H1 (cell line): ENCODE measurements at regions not wholly inside any gene's neighbourhood (a gene's known extent, or its start where the extent isn't known, plus 50 kb on each side); places are given as distances from the start of the nearest gene placed in this dataset.

ENCODE experiments used
- CTCF ChIA-PET: fragments of 300-600 bp; sonication (Branson Sonifier 250); formaldehyde crosslinking; loops from one replicate; lab custom pipeline; 2021; ENCODE audit not compliant: partially characterized antibody; lab: Charles Lee
- POLR2A ChIA-PET: fragments of 300-600 bp; sonication (Branson Sonifier 250); formaldehyde crosslinking; loops from one replicate; lab custom pipeline; 2021; ENCODE audit warnings: inconsistent platforms; ENCODE audit not compliant: partially characterized antibody; lab: Charles Lee
- DNase-seq, 2 experiments: peaks; one replicate each; pipeline versions ENCODE4 v3.0.0 to v3.0.0-alpha.2; 2010 to 2022; ENCODE audit warnings: low spot score in 2 of 2, low read depth in 1 of 2, mixed read lengths in 1 of 2
- FAIRE-seq: peaks from 2 replicates; lab custom pipeline; 2011; peaks lifted over from hg19 to GRCh38; lab: Jason Lieb, UNC
- H2AFZ ChIP-seq: 2 replicates; pipeline ENCODE4 v1.8.1; 2012; ENCODE audit warnings: low read length, inconsistent platforms
- H2AK5ac ChIP-seq: 2 replicates; pipeline ENCODE4 v1.6.1; 2013; ENCODE audit warnings: low read depth, low read length
- H2BK120ac ChIP-seq: replicated peaks from 2 replicates; pipeline ENCODE3; 2013; ENCODE audit warnings: low read depth, low read length, inconsistent platforms
- H2BK12ac ChIP-seq: 2 replicates; pipeline ENCODE4 v1.6.1; 2013; ENCODE audit warnings: low read depth, low read length
- H2BK15ac ChIP-seq: 2 replicates; pipeline ENCODE4 v1.6.1; 2013; ENCODE audit warnings: low read length
- H2BK20ac ChIP-seq: 2 replicates; pipeline ENCODE4 v1.6.1; 2013; ENCODE audit warnings: low read length
- H2BK5ac ChIP-seq: 2 replicates; pipeline ENCODE4 v1.6.1; 2013; ENCODE audit warnings: low read depth, low read length
- H3K14ac ChIP-seq: 2 replicates; pipeline ENCODE4 v1.6.1; 2013; ENCODE audit warnings: inconsistent platforms; ENCODE audit not compliant: insufficient read length
- H3K18ac ChIP-seq: 2 replicates; pipeline ENCODE4 v1.6.1; 2013; ENCODE audit warnings: low read length; ENCODE audit errors: extremely low read depth
- H3K23ac ChIP-seq: 2 replicates; pipeline ENCODE4 v1.6.1; 2013; ENCODE audit warnings: inconsistent platforms; ENCODE audit not compliant: insufficient read length
- H3K23me2 ChIP-seq: 2 replicates; pipeline ENCODE4 v1.6.1; 2013; ENCODE audit warnings: low read depth, low read length
- H3K27ac ChIP-seq: 2 replicates; pipeline ENCODE4 v1.6.1; 2011; ENCODE audit warnings: low read depth, low read length, inconsistent platforms
- H3K27me3 ChIP-seq, 4 experiments: replicated peaks in 1 of 4; 1 replicate in 1 of 4; 2 replicates in 3 of 4; pipeline versions ENCODE4 v1.6.1 to v1.8.1; 2011 to 2013; ENCODE audit warnings: low read length in 3 of 4, mild to moderate bottlenecking in 3 of 4, inconsistent platforms in 2 of 4, mixed read lengths in 2 of 4, moderate library complexity in 1 of 4; ENCODE audit not compliant: control insufficient read depth in 3 of 4, insufficient read depth in 3 of 4; ENCODE audit errors: extremely low read depth in 1 of 4
- H3K36me3 ChIP-seq, 4 experiments: 2 replicates each; pipeline versions ENCODE4 v1.6.1 to v1.8.1; 2011 to 2013; ENCODE audit warnings: mild to moderate bottlenecking in 4 of 4, low read length in 3 of 4, moderate library complexity in 2 of 4, control low read depth in 1 of 4, inconsistent platforms in 1 of 4; ENCODE audit not compliant: insufficient read depth in 4 of 4, control insufficient read depth in 2 of 4
- H3K4ac ChIP-seq: replicated peaks from 2 replicates; pipeline ENCODE3; 2013; ENCODE audit warnings: low read length, low read depth, mixed read lengths, inconsistent platforms; ENCODE audit not compliant: insufficient read length
- H3K4me1 ChIP-seq, 4 experiments: replicated peaks in 1 of 4; 1 replicate in 1 of 4; 2 replicates in 3 of 4; pipeline versions ENCODE4 v1.6.1 to v1.8.1; 2011 to 2013; ENCODE audit warnings: low read length in 3 of 4, inconsistent platforms in 2 of 4, mixed read lengths in 1 of 4; ENCODE audit not compliant: insufficient read depth in 4 of 4, control insufficient read depth in 3 of 4
- H3K4me2 ChIP-seq, 2 experiments: 2 replicates each; pipeline versions ENCODE4 v1.6.1 to v1.8.1; 2011 to 2013; ENCODE audit warnings: low read depth in 2 of 2, low read length in 2 of 2, control low read depth in 1 of 2, inconsistent platforms in 1 of 2, mild to moderate bottlenecking in 1 of 2; ENCODE audit not compliant: insufficient read depth in 1 of 2
- H3K4me3 ChIP-seq, 4 experiments: fragments of 200-600, 300-600 bp in 1 of 4; sonication (generic), shearing (Covaris generic), sonication (Bioruptor Twin) in 1 of 4; 2 replicates each; pipeline versions ENCODE4 v1.5.1 to v1.8.1; 2011 to 2016; ENCODE audit warnings: low read length in 4 of 4, low read depth in 3 of 4, control low read depth in 2 of 4, inconsistent platforms in 2 of 4, mild to moderate bottlenecking in 2 of 4, mixed read lengths in 1 of 4, moderate library complexity in 1 of 4; ENCODE audit not compliant: insufficient read depth in 2 of 4; ENCODE audit errors: extremely low read depth in 1 of 4
- H3K56ac ChIP-seq: replicated peaks from 2 replicates; pipeline ENCODE3; 2013; ENCODE audit warnings: low read depth, mild to moderate bottlenecking, mixed read lengths, low read length, inconsistent platforms; ENCODE audit not compliant: insufficient read length
- H3K79me1 ChIP-seq: 2 replicates; pipeline ENCODE4 v1.6.1; 2013; ENCODE audit warnings: low read depth, low read length, control low read depth
- H3K79me2 ChIP-seq, 2 experiments: 2 replicates each; pipeline versions ENCODE4 v1.6.1 to v1.8.1; 2012 to 2013; ENCODE audit warnings: low read length in 2 of 2, mild to moderate bottlenecking in 2 of 2, inconsistent platforms in 1 of 2; ENCODE audit not compliant: insufficient read depth in 2 of 2, control insufficient read depth in 1 of 2
- H3K9ac ChIP-seq, 4 experiments: replicated peaks in 1 of 4; 1 replicate in 1 of 4; 2 replicates in 3 of 4; pipeline versions ENCODE4 v1.6.1 to v1.8.1; 2011 to 2013; ENCODE audit warnings: low read depth in 3 of 4, low read length in 3 of 4, control low read depth in 2 of 4, mild to moderate bottlenecking in 2 of 4, moderate library complexity in 2 of 4, inconsistent platforms in 1 of 4; ENCODE audit errors: extremely low read depth in 1 of 4
- H3K9me3 ChIP-seq, 2 experiments: 2 replicates each; pipeline versions ENCODE4 v1.6.1 to v1.8.1; 2012 to 2013; ENCODE audit warnings: mild to moderate bottlenecking in 2 of 2, moderate library complexity in 2 of 2, control low read depth in 1 of 2, inconsistent platforms in 1 of 2, low read depth in 1 of 2, low read length in 1 of 2, mixed read lengths in 1 of 2; ENCODE audit not compliant: insufficient read depth in 2 of 2
- H4K20me1 ChIP-seq, 2 experiments: replicated peaks in 1 of 2; 2 replicates each; pipeline versions ENCODE3 to v1.8.1; 2011 to 2013; ENCODE audit warnings: inconsistent platforms in 2 of 2, low read length in 2 of 2, mild to moderate bottlenecking in 1 of 2; ENCODE audit not compliant: insufficient read depth in 2 of 2, control insufficient read depth in 1 of 2
- H4K5ac ChIP-seq: 2 replicates; pipeline ENCODE4 v1.6.1; 2013; ENCODE audit warnings: low read length, low read depth, mixed read lengths, inconsistent platforms; ENCODE audit not compliant: insufficient read length
- H4K8ac ChIP-seq: 2 replicates; pipeline ENCODE4 v1.8.0; 2013; ENCODE audit warnings: mild to moderate bottlenecking, moderate library complexity, low read length, inconsistent platforms; ENCODE audit not compliant: insufficient read depth; ENCODE audit errors: extremely low read depth
- H4K91ac ChIP-seq: replicated peaks from 2 replicates; pipeline ENCODE3; 2013; ENCODE audit warnings: low read length, mixed read lengths, inconsistent platforms; ENCODE audit not compliant: insufficient read length
- JUN ChIP-seq: IDR thresholded peaks from 2 replicates; pipeline ENCODE4 v1.6.1; 2011; ENCODE audit warnings: low read depth, mild to moderate bottlenecking, improper control_type of control experiment, low read length
- RAD21 ChIP-seq, 2 experiments: IDR thresholded peaks in 1 of 2; conservative IDR thresholded peaks in 1 of 2; 2 replicates each; pipeline ENCODE4 v1.6.1; 2011; ENCODE audit warnings: low read depth in 2 of 2, low read length in 2 of 2, improper control_type of control experiment in 1 of 2, inconsistent platforms in 1 of 2, mild to moderate bottlenecking in 1 of 2, moderate library complexity in 1 of 2
- WGBS, 2 experiments: shearing (Covaris generic) in 1 of 2; methylation state at CpG; one replicate each; pipeline versions ENCODE4 v1.1.6 to v1.1.7; 2013 to 2015; ENCODE audit warnings: low lambda C conversion rate in 2 of 2, mixed read lengths in 2 of 2, inconsistent platforms in 1 of 2, low coverage in 1 of 2, missing lambda C conversion rate in 1 of 2; ENCODE audit not compliant: insufficient replicate concordance in 2 of 2, insufficient coverage in 1 of 2, insufficient read length in 1 of 2; ENCODE audit errors: extremely low coverage in 1 of 2, missing lambda C conversion rate in 1 of 2; 5-methylcytosine and 5-hydroxymethylcytosine counted together
- TF ChIP-seq, protein P1 (sequence below), 3 experiments: IDR thresholded peaks; 1 replicate in 2 of 3; 2 replicates in 1 of 3; pipeline versions ENCODE4 v1.5.1 to v1.6.1; 2011; ENCODE audit warnings: low read length in 3 of 3, mild to moderate bottlenecking in 3 of 3, inconsistent platforms in 2 of 3, low read depth in 1 of 3, moderate library complexity in 1 of 3; ENCODE audit not compliant: insufficient read depth in 1 of 3; ENCODE audit errors: control extremely low read depth in 1 of 3

GRCh38 chr5:106843812-106844416 lies 826.8 kb downstream of the EFNA5 start:
- Histone ChIP-seq H2BK15ac (no peak overlapping the region), H3K23ac (no peak overlapping the region), H4K5ac (no peak overlapping the region), H4K20me1 (no peaks in the 10 kb centered on the region), H2BK20ac (no peak overlapping the region), H2AFZ (0 out of 2 replicates have a peak overlapping the region, but pooled peaks have one; percentile 10), H3K4me1 (no peaks in the 10 kb centered on the region), H3K18ac (no peak overlapping the region), H2BK5ac (no peak overlapping the region), H3K36me3 (no peaks in the 10 kb centered on the region), H2BK120ac (no peak overlapping the region), H3K56ac (no peak overlapping the region), H3K27me3 (no peaks in the 10 kb centered on the region), H3K79me2 (no peaks in the 10 kb centered on the region), H2BK12ac (no peak overlapping the region), H2AK5ac (no peak overlapping the region), H3K27ac (no peak overlapping the region), H3K9me3 (no peaks in the 10 kb centered on the region), H3K4me3 (no peak overlapping the region), H3K14ac (no peak overlapping the region), H3K9ac (no peak overlapping the region), H4K91ac (no peak overlapping the region), H4K8ac (no peak overlapping the region), H3K4me2 (no peak overlapping the region), H3K4ac (no peak overlapping the region), H3K23me2 (no peaks in the 10 kb centered on the region), H3K79me1 (no peaks in the 10 kb centered on the region)
- DNase-seq (no peak), FAIRE-seq (peak; percentile 55)
- TF ChIP-seq JUN = no peak
- peak; percentile 37 to 44 for TF ChIP-seq RAD21 (IDR thresholded peaks at IDR 0.05 in 1 of 2, conservative IDR thresholded peaks at IDR 0.05 in 1 of 2; ENCODE audit: low read depth in 2 of 2, low read length in 2 of 2)
- TF ChIP-seq, protein P1, sequence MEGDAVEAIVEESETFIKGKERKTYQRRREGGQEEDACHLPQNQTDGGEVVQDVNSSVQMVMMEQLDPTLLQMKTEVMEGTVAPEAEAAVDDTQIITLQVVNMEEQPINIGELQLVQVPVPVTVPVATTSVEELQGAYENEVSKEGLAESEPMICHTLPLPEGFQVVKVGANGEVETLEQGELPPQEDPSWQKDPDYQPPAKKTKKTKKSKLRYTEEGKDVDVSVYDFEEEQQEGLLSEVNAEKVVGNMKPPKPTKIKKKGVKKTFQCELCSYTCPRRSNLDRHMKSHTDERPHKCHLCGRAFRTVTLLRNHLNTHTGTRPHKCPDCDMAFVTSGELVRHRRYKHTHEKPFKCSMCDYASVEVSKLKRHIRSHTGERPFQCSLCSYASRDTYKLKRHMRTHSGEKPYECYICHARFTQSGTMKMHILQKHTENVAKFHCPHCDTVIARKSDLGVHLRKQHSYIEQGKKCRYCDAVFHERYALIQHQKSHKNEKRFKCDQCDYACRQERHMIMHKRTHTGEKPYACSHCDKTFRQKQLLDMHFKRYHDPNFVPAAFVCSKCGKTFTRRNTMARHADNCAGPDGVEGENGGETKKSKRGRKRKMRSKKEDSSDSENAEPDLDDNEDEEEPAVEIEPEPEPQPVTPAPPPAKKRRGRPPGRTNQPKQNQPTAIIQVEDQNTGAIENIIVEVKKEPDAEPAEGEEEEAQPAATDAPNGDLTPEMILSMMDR (IDR thresholded peaks at IDR 0.05; ENCODE audit: control extremely low read depth in 1 of 3, insufficient read depth in 1 of 3, low read depth in 1 of 3, low read length in 3 of 3) = peak in 1 of 3 experiments; percentile 47; a peak in 1 of 4 replicates
- 82% methylated on average over 4 of the region's 4 CpGs; no CpG with 5 or more reads in 1 of the 2 experiments for WGBS, 2 experiments
- POLR2A ChIA-PET = no interaction called here
- CTCF ChIA-PET = interaction anchor here (0.6 to 1.7 kb wide), 16 partner anchors 9 to 807 kb away, joined by 3 to 10 read pairs (median 4); no protein-coding TSS in a partner anchor
